GM04504 (cell line): ENCODE measurements at regions not wholly inside any gene's neighbourhood (a gene's known extent, or its start where the extent isn't known, plus 50 kb on each side); places are given as distances from the start of the nearest gene placed in this dataset.
"Not testable (repeated sequence)": the region's sequence is repeated elsewhere in the genome, so short reads cannot be mapped to it uniquely, and the experiment has no call there.

ENCODE experiments used
- DNase-seq: peaks from one replicate; pipeline ENCODE4 v3.0.0-alpha.2; 2012; ENCODE audit warnings: low read depth

GRCh38 chr16:26791169-26791568, 275.6 kb upstream of the C16orf82 start:
- DNase-seq, result no peak

GRCh38 chr16:26795184-26795583, 271.5 kb upstream of the C16orf82 start:
- DNase-seq, result no peak

GRCh38 chr16:26801628-26802027, 265.1 kb upstream of the C16orf82 start:
- no peak for DNase-seq

- DNase-seq, result no peak
These were observed 264.3 kb upstream of the C16orf82 start for GRCh38 chr16:26802440-26802839.

- no peak for DNase-seq
These were observed 263.8 kb upstream of the C16orf82 start for GRCh38 chr16:26802965-26803364.

- no peak for DNase-seq
These were observed 260.1 kb upstream of the C16orf82 start for GRCh38 chr16:26806657-26807056.

GRCh38 chr16:26809461-26809860, 257.3 kb upstream of the C16orf82 start:
- no peak for DNase-seq

GRCh38 chr16:26816266-26816665, 250.5 kb upstream of the C16orf82 start:
- DNase-seq, result no peak

GRCh38 chr16:26816885-26817571, 249.7 kb upstream of the C16orf82 start:
- no peak for DNase-seq

- no peak for DNase-seq
These were observed 248.3 kb upstream of the C16orf82 start for GRCh38 chr16:26818393-26818792.

GRCh38 chr16:26824469-26824868, 242.3 kb upstream of the C16orf82 start:
- no peak for DNase-seq

GRCh38 chr16:26826500-26826899, 240.2 kb upstream of the C16orf82 start:
- no peak for DNase-seq

GRCh38 chr16:26827386-26827785, 239.3 kb upstream of the C16orf82 start:
- no peak for DNase-seq

- no peak for DNase-seq
These were observed 236.1 kb upstream of the C16orf82 start for GRCh38 chr16:26830428-26831127.

- DNase-seq, result not testable (repeated sequence)
These were observed 230.6 kb upstream of the C16orf82 start for GRCh38 chr16:26836114-26836513.

- DNase-seq, result no peak
These were observed 227.8 kb upstream of the C16orf82 start for GRCh38 chr16:26838931-26839330.

- DNase-seq, result no peak
These were observed 226.0 kb upstream of the C16orf82 start for GRCh38 chr16:26840691-26841090.

GRCh38 chr16:26856271-26856670, 210.5 kb upstream of the C16orf82 start:
- DNase-seq, result no peak

- DNase-seq, result no peak
These were observed 209.9 kb upstream of the C16orf82 start for GRCh38 chr16:26856791-26857190.

- no peak for DNase-seq
These were observed 209.4 kb upstream of the C16orf82 start for GRCh38 chr16:26857371-26857770.

- no peak for DNase-seq
These were observed 206.2 kb upstream of the C16orf82 start for GRCh38 chr16:26860506-26860905.

GRCh38 chr16:26863931-26864330, 202.8 kb upstream of the C16orf82 start:
- DNase-seq, result no peak

GRCh38 chr16:26874318-26874717, 192.4 kb upstream of the C16orf82 start:
- DNase-seq, result not testable (repeated sequence)

GRCh38 chr16:26877421-26877820, 189.3 kb upstream of the C16orf82 start:
- DNase-seq, result no peak
